IMR-90 (cell line): ENCODE measurements at regions not wholly inside any gene's neighbourhood (a gene's known extent, or its start where the extent isn't known, plus 50 kb on each side); places are given as distances from the start of the nearest gene placed in this dataset.

ENCODE experiments used
- ATAC-seq: fragments of 200-7000 bp; cut with Tn5 transposase; 2 replicates; pipeline ENCODE4 v1.9.1; 2020; ENCODE audit warnings: low read depth, mild to moderate bottlenecking, moderate library complexity
- BruUV-seq: library from RNA; stranded (reverse); fragments of 400-500 nt; replicated peaks from 2 replicates; lab custom pipeline; 2021; lab: Mats Ljungman, UMichigan
- CTCF ChIA-PET: fragments of 300-600 bp; formaldehyde crosslinking; extraction: SDS; loops from one replicate; lab custom pipeline; 2021; ENCODE audit warnings: antibody characterized with exemption; lab: Yijun Ruan, JAX
- POLR2A ChIA-PET: fragments of 300-600 bp; sonication (Branson Sonifier 250); formaldehyde crosslinking; loops from one replicate; lab custom pipeline; 2022; ENCODE audit warnings: antibody characterized with exemption; ENCODE audit not compliant: unreplicated experiment; lab: Charles Lee
- DNase-seq: peaks from one replicate; pipeline ENCODE4 v3.0.0; 2013
- H2AFZ ChIP-seq: replicated peaks from 2 replicates; pipeline ENCODE3; 2013; ENCODE audit warnings: low read length, mild to moderate bottlenecking; ENCODE audit not compliant: poor library complexity
- H2AK5ac ChIP-seq: 2 replicates; pipeline ENCODE4 v1.6.1; 2013; ENCODE audit warnings: low read depth, low read length, inconsistent platforms
- H2AK9ac ChIP-seq: replicated peaks from 2 replicates; pipeline ENCODE3; 2013; ENCODE audit warnings: mild to moderate bottlenecking, low read depth, low read length, moderate library complexity; ENCODE audit not compliant: poor library complexity
- H2BK120ac ChIP-seq: 2 replicates; pipeline ENCODE4 v1.6.1; 2013; ENCODE audit warnings: low read depth, low read length, inconsistent platforms
- H2BK15ac ChIP-seq: 3 replicates; pipeline ENCODE4 v1.6.1; 2013; ENCODE audit warnings: low read depth, low read length, inconsistent platforms
- H2BK20ac ChIP-seq: 2 replicates; pipeline ENCODE4 v1.6.1; 2013; ENCODE audit warnings: low read depth, mild to moderate bottlenecking, inconsistent platforms, low read length, moderate library complexity
- H2BK5ac ChIP-seq: 2 replicates; pipeline ENCODE4 v1.6.1; 2013; ENCODE audit warnings: mild to moderate bottlenecking, low read depth, low read length, inconsistent platforms; ENCODE audit not compliant: poor library complexity, severe bottlenecking
- H3K14ac ChIP-seq: replicated peaks from 2 replicates; pipeline ENCODE4 v1.6.1; 2013; ENCODE audit warnings: low read depth, low read length, inconsistent platforms
- H3K18ac ChIP-seq: 2 replicates; pipeline ENCODE4 v1.6.1; 2013; ENCODE audit warnings: low read depth, low read length, control low read depth
- H3K23ac ChIP-seq: 2 replicates; pipeline ENCODE4 v1.6.1; 2013; ENCODE audit warnings: low read depth, low read length, inconsistent platforms
- H3K27ac ChIP-seq: 2 replicates; pipeline ENCODE4 v1.5.1; 2013; ENCODE audit warnings: mild to moderate bottlenecking, control low read depth, low read length; ENCODE audit not compliant: insufficient read depth
- H3K27me3 ChIP-seq: 2 replicates; pipeline ENCODE4 v1.6.1; 2013; ENCODE audit warnings: low read length; ENCODE audit not compliant: control insufficient read depth, insufficient read depth
- H3K36me3 ChIP-seq: 2 replicates; pipeline ENCODE4 v1.6.1; 2013; ENCODE audit warnings: low read length, mixed read lengths; ENCODE audit not compliant: control insufficient read depth, insufficient read depth
- H3K4ac ChIP-seq: 2 replicates; pipeline ENCODE4 v1.6.1; 2013; ENCODE audit warnings: low read depth, low read length, inconsistent platforms
- H3K4me1 ChIP-seq: 2 replicates; pipeline ENCODE4 v1.6.1; 2013; ENCODE audit warnings: low read length, mixed read lengths; ENCODE audit not compliant: control insufficient read depth, insufficient read depth
- H3K4me2 ChIP-seq: 2 replicates; pipeline ENCODE4 v1.6.1; 2013; ENCODE audit warnings: low read depth, mild to moderate bottlenecking, control low read depth, low read length, moderate library complexity
- H3K4me3 ChIP-seq: 2 replicates; pipeline ENCODE4 v1.5.1; 2013; ENCODE audit warnings: low read depth, mild to moderate bottlenecking, control low read depth, low read length, moderate library complexity; ENCODE audit not compliant: insufficient read depth
- H3K56ac ChIP-seq: 2 replicates; pipeline ENCODE4 v1.6.1; 2013; ENCODE audit warnings: low read length, inconsistent platforms; ENCODE audit not compliant: insufficient read depth; ENCODE audit errors: extremely low read depth
- H3K79me1 ChIP-seq, 2 experiments: 2 replicates each; pipeline ENCODE4 v1.6.1; 2013; ENCODE audit warnings: low read length in 2 of 2, inconsistent platforms in 1 of 2, low read depth in 1 of 2
- H3K9ac ChIP-seq: 2 replicates; pipeline ENCODE4 v1.6.1; 2013; ENCODE audit warnings: low read depth, low read length, control low read depth
- H3K9me1 ChIP-seq: 2 replicates; pipeline ENCODE4 v1.6.1; 2013; ENCODE audit warnings: low read length, inconsistent platforms; ENCODE audit not compliant: insufficient read depth
- H3K9me3 ChIP-seq: 2 replicates; pipeline ENCODE4 v1.6.1; 2013; ENCODE audit warnings: low read length; ENCODE audit not compliant: control insufficient read depth, insufficient read depth
- H4K20me1 ChIP-seq: 2 replicates; pipeline ENCODE4 v1.6.1; 2013; ENCODE audit warnings: low read length, inconsistent platforms; ENCODE audit not compliant: insufficient read depth
- H4K5ac ChIP-seq: 2 replicates; pipeline ENCODE4 v1.6.1; 2013; ENCODE audit warnings: mild to moderate bottlenecking, low read depth, low read length, control low read depth
- H4K8ac ChIP-seq, 2 experiments: 2 replicates each; pipeline ENCODE4 v1.6.1; 2013; ENCODE audit warnings: low read depth in 2 of 2, low read length in 2 of 2, control low read depth in 1 of 2, inconsistent platforms in 1 of 2
- H4K91ac ChIP-seq: 2 replicates; pipeline ENCODE4 v1.6.1; 2013; ENCODE audit warnings: low read depth, low read length, inconsistent platforms; ENCODE audit not compliant: insufficient read depth
- CEBPB ChIP-seq: IDR thresholded peaks from 2 replicates; pipeline ENCODE4 v1.6.1; 2012; ENCODE audit warnings: low read depth, low read length, improper control_type of control experiment
- MAZ ChIP-seq: IDR thresholded peaks from 2 replicates; pipeline ENCODE4 v1.6.1; 2012; ENCODE audit warnings: low read depth, mild to moderate bottlenecking, low read length, improper control_type of control experiment, moderate library complexity, borderline replicate concordance
- MXI1 ChIP-seq: IDR thresholded peaks from 2 replicates; pipeline ENCODE4 v1.6.1; 2012; ENCODE audit warnings: low read depth, mild to moderate bottlenecking, low read length, moderate library complexity, borderline replicate concordance
- POLR2A ChIP-seq: IDR thresholded peaks from 2 replicates; pipeline ENCODE4 v1.6.1; 2012; ENCODE audit warnings: mild to moderate bottlenecking, low read depth, low read length
- WGBS, 2 experiments: methylation state at CpG; one replicate each; pipeline versions ENCODE4 v1.1.5 to v1.1.7; 2013; ENCODE audit warnings: missing lambda C conversion rate in 2 of 2; ENCODE audit not compliant: insufficient read length in 1 of 2; ENCODE audit errors: extremely low coverage in 2 of 2; 5-methylcytosine and 5-hydroxymethylcytosine counted together
- dilution Hi-C: fragments of 300-500 bp; cut with HindIII; formaldehyde crosslinking; loops from one replicate; pipeline ENCODE4 v1.14.3; 2018; ENCODE audit warnings: low sequenced_read_pairs; ENCODE audit not compliant: unreplicated experiment
- in situ Hi-C: fragments of 300-500 bp; cut with MboI; formaldehyde crosslinking; loops from 3 replicates; pipeline ENCODE4 v1.14.3; 2019; ENCODE audit warnings: low sequenced_read_pairs, inconsistent platforms, mixed read lengths
- intact Hi-C: fragments of 100-400 bp; cut with micrococcal nuclease; formaldehyde crosslinking; loops from 2 replicates; pipeline ENCODE4 v1.10.0; 2022

- ATAC-seq (no peak), DNase-seq (no peak)
- Histone ChIP-seq H3K27me3 (peaks cover 42% of the 10 kb centered on the region), H3K14ac (no peak overlapping the region), H3K36me3 (no peaks in the 10 kb centered on the region), H2BK15ac (no peak overlapping the region), H2AK9ac (no peak overlapping the region), H3K27ac (no peak overlapping the region), H2AFZ (no peak overlapping the region), H3K79me1 (no peaks in the 10 kb centered on the region), H4K91ac (no peak overlapping the region), H2BK20ac (no peak overlapping the region), H3K4me1 (no peaks in the 10 kb centered on the region), H3K4me2 (no peak overlapping the region), H3K9ac (no peak overlapping the region), H4K5ac (no peak overlapping the region), H2BK5ac (no peak overlapping the region), H3K9me1 (no peaks in the 10 kb centered on the region), H3K23ac (no peak overlapping the region), H3K56ac (no peak overlapping the region), H4K20me1 (no peaks in the 10 kb centered on the region), H2BK120ac (no peak overlapping the region), H3K4me3 (no peak overlapping the region), H2AK5ac (no peak overlapping the region), H3K18ac (no peak overlapping the region), H3K9me3 (no peaks in the 10 kb centered on the region), H3K4ac (no peak overlapping the region), H4K8ac (no peak overlapping the region)
- ChIA-PET POLR2A (no interaction called here), CTCF (no interaction called here)
- dilution Hi-C loops, result no loop called here
- TF ChIP-seq CEBPB, result no peak
- no peak for TF ChIP-seq MAZ
- TF ChIP-seq POLR2A, result no peak
- no peak for TF ChIP-seq MXI1
- in situ Hi-C loops, result loop anchor here (10.0 kb wide), 1 partner anchor 582 kb away; no protein-coding TSS in a partner anchor
- no TSS peak for BruUV-seq
- intact Hi-C loops, result no loop called here
- no CpG with 5 or more reads among the region's 5 CpGs for WGBS, 2 experiments
Observed at GRCh38 chr9:34892886-34893285, 65.2 kb upstream of the PHF24 start.
